ENCODE measurements at regions not wholly inside any gene's neighbourhood (a gene's known extent, or its start where the extent isn't known, plus 50 kb on each side); places are given as distances from the start of the nearest gene placed in this dataset.

DNA sequence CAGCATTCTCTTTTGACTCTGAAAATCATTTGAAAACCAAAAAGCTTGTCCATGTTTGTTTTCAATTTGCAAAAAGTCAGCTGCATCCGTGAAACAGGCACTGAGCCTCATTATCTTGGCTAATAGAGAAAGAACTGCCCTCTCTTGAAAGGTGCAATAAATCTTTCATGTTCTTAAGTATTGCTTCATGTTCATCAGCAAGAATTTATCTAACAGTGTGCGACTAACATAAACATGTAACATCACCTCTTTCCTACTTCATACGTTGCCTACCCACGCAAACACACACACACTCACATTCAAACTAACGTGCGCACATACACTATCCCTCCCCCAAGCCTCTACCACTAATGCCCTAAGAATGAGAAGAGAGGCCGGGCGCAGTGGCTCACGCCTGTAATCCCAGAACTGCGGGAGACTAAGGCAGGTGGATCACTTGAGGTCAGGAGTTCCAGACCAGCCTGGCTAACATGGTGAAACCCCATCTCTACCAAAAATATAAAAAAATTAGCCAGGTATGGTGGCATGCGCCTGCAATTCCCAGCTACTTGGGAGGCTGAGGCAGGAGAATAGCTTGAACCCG lies 629.7 kb upstream of the ZNF608 start:
- POLR2A ChIA-PET, result no interaction called here
- H3K27ac ChIP-seq (ENCODE audit: low read length), result no peak overlapping the region
- H3K9me3 ChIP-seq, result no peaks in the 10 kb centered on the region
- CTCF ChIA-PET, result no interaction called here
- H3K9me3 Mint-ChIP-seq, result peaks cover 0 to 5% (median 3%) of the 10 kb centered on the region in 3 donors
- no peaks in the 10 kb centered on the region for H3K4me1 ChIP-seq (ENCODE audit: control insufficient read depth in 1 of 2, extremely low read depth in 1 of 2, insufficient read depth in 2 of 2, low read length in 2 of 2)
- H3K36me3 ChIP-seq (ENCODE audit: control insufficient read depth in 2 of 2, extremely low read depth in 1 of 2, insufficient read depth in 1 of 2, low read length in 1 of 2), result no peaks in the 10 kb centered on the region
- H3K27me3 Mint-ChIP-seq, result no peaks in the 10 kb centered on the region
- H3K36me3 Mint-ChIP-seq, result no peaks in the 10 kb centered on the region
- no peak overlapping the region for H3K4me3 ChIP-seq (ENCODE audit: control insufficient read depth in 1 of 2, extremely low read depth in 1 of 2, low read length in 1 of 2)
- H3K27ac Mint-ChIP-seq, result no peak overlapping the region
- H3K27me3 ChIP-seq (replicated peaks in 1 of 2; ENCODE audit: control insufficient read depth in 2 of 2, extremely low read depth in 1 of 2, insufficient read depth in 2 of 2, low read length in 1 of 2), result no peaks in the 10 kb centered on the region
- DNase-seq (no peak), ATAC-seq (replicated peaks in 1 of 4) (no peak)
- H3K4me3 Mint-ChIP-seq, result no peak overlapping the region
- H3K4me1 Mint-ChIP-seq, result no peaks in the 10 kb centered on the region
- 90% methylated on average over 6 of the region's 12 CpGs for WGBS (ENCODE audit: insufficient coverage)

DNA sequence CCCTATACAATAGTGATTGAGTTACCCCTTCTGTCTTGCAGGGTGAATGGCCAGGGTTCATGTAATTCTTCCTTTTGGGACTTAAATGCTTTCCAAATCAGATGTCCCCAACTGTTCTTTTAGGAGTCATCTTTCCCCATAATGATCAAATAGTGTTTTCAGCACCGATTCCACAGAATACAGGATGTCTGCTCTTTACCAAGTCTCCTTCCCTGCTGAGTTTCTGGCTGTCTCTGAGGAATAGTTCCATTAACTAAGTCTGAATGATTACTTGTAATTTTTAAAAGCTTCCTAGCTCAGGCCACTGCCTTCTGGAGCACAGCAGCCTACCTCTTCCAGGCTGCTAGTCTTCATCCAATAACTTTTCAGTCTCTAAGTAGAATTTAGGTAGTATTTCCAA lies 630.7 kb upstream of the ZNF608 start:
- POLR2A ChIA-PET, result no interaction called here
- no peak overlapping the region for H3K27ac Mint-ChIP-seq
- H3K4me3 Mint-ChIP-seq, result no peak overlapping the region
- peaks cover 0 to 5% (median 2%) of the 10 kb centered on the region in 3 donors for H3K9me3 Mint-ChIP-seq
- CTCF ChIA-PET, result no interaction called here
- H3K36me3 ChIP-seq (ENCODE audit: control insufficient read depth in 2 of 2, extremely low read depth in 1 of 2, insufficient read depth in 1 of 2, low read length in 1 of 2), result no peaks in the 10 kb centered on the region
- no CpG with 5 or more reads among the region's 1 CpG for WGBS (ENCODE audit: insufficient coverage)
- H3K36me3 Mint-ChIP-seq, result no peaks in the 10 kb centered on the region
- H3K4me1 ChIP-seq (ENCODE audit: control insufficient read depth in 1 of 2, extremely low read depth in 1 of 2, insufficient read depth in 2 of 2, low read length in 2 of 2), result no peaks in the 10 kb centered on the region
- no peak for DNase-seq
- no peaks in the 10 kb centered on the region for H3K9me3 ChIP-seq
- H3K27ac ChIP-seq (ENCODE audit: low read length), result no peak overlapping the region
- H3K4me3 ChIP-seq (ENCODE audit: control insufficient read depth in 1 of 2, extremely low read depth in 1 of 2, low read length in 1 of 2), result no peak overlapping the region
- no peaks in the 10 kb centered on the region for H3K27me3 Mint-ChIP-seq
- no peak for ATAC-seq (replicated peaks in 1 of 4)
- H3K27me3 ChIP-seq (replicated peaks in 1 of 2; ENCODE audit: control insufficient read depth in 2 of 2, extremely low read depth in 1 of 2, insufficient read depth in 2 of 2, low read length in 1 of 2), result no peaks in the 10 kb centered on the region
- H3K4me1 Mint-ChIP-seq, result no peaks in the 10 kb centered on the region

DNA sequence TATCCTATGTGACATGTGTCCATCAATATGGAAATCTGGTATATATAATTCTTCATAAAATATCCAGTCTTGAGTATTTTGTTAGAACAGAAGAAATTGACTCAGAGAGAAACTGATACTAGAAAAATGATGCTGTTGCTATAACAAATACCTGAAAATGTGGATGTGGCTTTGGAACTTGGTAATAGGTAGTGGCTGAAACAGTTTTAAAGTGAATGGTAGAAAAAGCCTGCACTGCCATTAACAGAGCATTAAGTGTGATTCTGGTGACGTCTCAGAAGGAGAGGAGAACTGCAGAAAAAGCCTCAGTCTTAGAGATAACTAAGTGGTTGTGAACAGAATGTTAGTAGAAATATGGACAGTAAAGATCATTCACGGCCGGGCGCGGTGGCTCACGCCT lies 634.9 kb upstream of the ZNF608 start:
- POLR2A ChIA-PET, result no interaction called here
- H3K27me3 Mint-ChIP-seq, result no peaks in the 10 kb centered on the region
- H3K9me3 Mint-ChIP-seq, result peaks cover under 1 to 8% (median 3%) of the 10 kb centered on the region in 3 donors
- no peak overlapping the region for H3K27ac ChIP-seq (ENCODE audit: low read length)
- no peaks in the 10 kb centered on the region for H3K36me3 ChIP-seq (ENCODE audit: control insufficient read depth in 2 of 2, extremely low read depth in 1 of 2, insufficient read depth in 1 of 2, low read length in 1 of 2)
- no peaks in the 10 kb centered on the region for H3K27me3 ChIP-seq (replicated peaks in 1 of 2; ENCODE audit: control insufficient read depth in 2 of 2, extremely low read depth in 1 of 2, insufficient read depth in 2 of 2, low read length in 1 of 2)
- CTCF ChIA-PET, result no interaction called here
- 60% methylated on average over 1 of the region's 6 CpGs for WGBS (ENCODE audit: insufficient coverage)
- no peaks in the 10 kb centered on the region for H3K4me1 Mint-ChIP-seq
- no peak overlapping the region for H3K4me3 ChIP-seq (ENCODE audit: control insufficient read depth in 1 of 2, extremely low read depth in 1 of 2, low read length in 1 of 2)
- no peak for DNase-seq
- ATAC-seq (replicated peaks in 1 of 4), result no peak
- H3K4me3 Mint-ChIP-seq, result no peak overlapping the region
- no peaks in the 10 kb centered on the region for H3K4me1 ChIP-seq (ENCODE audit: control insufficient read depth in 1 of 2, extremely low read depth in 1 of 2, insufficient read depth in 2 of 2, low read length in 2 of 2)
- H3K9me3 ChIP-seq, result no peaks in the 10 kb centered on the region
- H3K27ac Mint-ChIP-seq, result no peak overlapping the region
- no peaks in the 10 kb centered on the region for H3K36me3 Mint-ChIP-seq

DNA sequence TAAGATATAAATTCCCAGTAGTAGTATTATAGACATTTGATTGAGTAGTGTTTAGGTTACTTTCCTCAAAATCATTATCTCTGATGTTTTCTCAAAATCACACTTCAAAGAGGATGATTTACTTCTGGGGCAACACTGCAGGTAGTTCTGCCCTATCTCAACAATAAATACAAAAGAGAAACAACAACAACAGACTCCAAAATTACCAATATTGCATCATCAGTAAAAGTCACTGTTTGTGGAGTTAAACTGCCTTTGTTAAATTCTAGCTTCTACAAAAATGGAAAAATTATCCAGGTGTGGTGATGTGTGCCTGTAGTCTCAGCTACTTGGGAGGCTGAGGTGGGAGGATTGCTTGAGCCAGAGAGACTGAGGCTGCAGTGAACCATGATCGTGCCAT lies 637.6 kb upstream of the ZNF608 start:
- no peaks in the 10 kb centered on the region for H3K36me3 ChIP-seq (ENCODE audit: control insufficient read depth in 2 of 2, extremely low read depth in 1 of 2, insufficient read depth in 1 of 2, low read length in 1 of 2)
- Mint-ChIP-seq H3K36me3 (no peaks in the 10 kb centered on the region), H3K9me3 (peaks cover 4 to 8% (median 4%) of the 10 kb centered on the region in 3 donors), H3K27me3 (no peaks in the 10 kb centered on the region), H3K4me1 (no peaks in the 10 kb centered on the region), H3K4me3 (no peak overlapping the region), H3K27ac (no peak overlapping the region)
- H3K27ac ChIP-seq (ENCODE audit: low read length), result no peak overlapping the region
- CTCF ChIA-PET, result no interaction called here
- H3K9me3 ChIP-seq, result no peaks in the 10 kb centered on the region
- POLR2A ChIA-PET, result no interaction called here
- H3K4me1 ChIP-seq (ENCODE audit: control insufficient read depth in 1 of 2, extremely low read depth in 1 of 2, insufficient read depth in 2 of 2, low read length in 2 of 2), result no peaks in the 10 kb centered on the region
- no peak for ATAC-seq (replicated peaks in 1 of 4)
- no peak for DNase-seq
- no CpG with 5 or more reads among the region's 1 CpG for WGBS (ENCODE audit: insufficient coverage)
- H3K4me3 ChIP-seq (ENCODE audit: control insufficient read depth in 1 of 2, extremely low read depth in 1 of 2, low read length in 1 of 2), result no peak overlapping the region
- no peaks in the 10 kb centered on the region for H3K27me3 ChIP-seq (replicated peaks in 1 of 2; ENCODE audit: control insufficient read depth in 2 of 2, extremely low read depth in 1 of 2, insufficient read depth in 2 of 2, low read length in 1 of 2)

DNA sequence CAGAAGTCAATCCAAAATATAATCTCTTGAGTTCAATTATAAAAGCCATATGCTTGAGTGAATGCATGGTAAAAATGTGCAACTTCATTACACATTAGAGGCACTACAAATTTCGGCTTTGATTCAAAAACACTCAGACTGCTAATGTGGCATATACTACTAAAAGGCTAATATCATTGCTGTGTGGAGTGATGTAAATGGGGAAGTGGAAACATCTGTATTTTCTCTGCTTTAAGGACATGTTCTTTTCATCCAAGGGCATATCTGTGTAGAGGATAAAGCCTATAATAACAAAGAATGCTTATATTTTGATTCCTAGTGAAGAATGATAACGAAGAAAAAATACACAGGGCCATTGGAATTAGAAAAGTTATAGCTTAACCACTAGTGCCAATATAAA lies 643.9 kb upstream of the ZNF608 start:
- H3K36me3 Mint-ChIP-seq, result no peaks in the 10 kb centered on the region
- H3K4me3 ChIP-seq (ENCODE audit: control insufficient read depth in 1 of 2, extremely low read depth in 1 of 2, low read length in 1 of 2), result no peak overlapping the region
- H3K4me1 ChIP-seq (ENCODE audit: control insufficient read depth in 1 of 2, extremely low read depth in 1 of 2, insufficient read depth in 2 of 2, low read length in 2 of 2), result no peaks in the 10 kb centered on the region
- no peak for ATAC-seq (replicated peaks in 1 of 4)
- no peak overlapping the region for H3K27ac ChIP-seq (ENCODE audit: low read length)
- no peaks in the 10 kb centered on the region for H3K9me3 ChIP-seq
- POLR2A ChIA-PET, result no interaction called here
- no peaks in the 10 kb centered on the region for H3K36me3 ChIP-seq (ENCODE audit: control insufficient read depth in 2 of 2, extremely low read depth in 1 of 2, insufficient read depth in 1 of 2, low read length in 1 of 2)
- no peak overlapping the region for H3K27ac Mint-ChIP-seq
- no peak overlapping the region for H3K4me3 Mint-ChIP-seq
- WGBS (ENCODE audit: insufficient coverage), result no CpG with 5 or more reads among the region's 2 CpGs
- no peak for DNase-seq
- peaks cover 11 to 21% (median 19%) of the 10 kb centered on the region in 3 donors for H3K9me3 Mint-ChIP-seq
- H3K27me3 ChIP-seq (replicated peaks in 1 of 2; ENCODE audit: control insufficient read depth in 2 of 2, extremely low read depth in 1 of 2, insufficient read depth in 2 of 2, low read length in 1 of 2), result no peaks in the 10 kb centered on the region
- H3K4me1 Mint-ChIP-seq, result no peaks in the 10 kb centered on the region
- CTCF ChIA-PET, result no interaction called here
- no peaks in the 10 kb centered on the region for H3K27me3 Mint-ChIP-seq

DNA sequence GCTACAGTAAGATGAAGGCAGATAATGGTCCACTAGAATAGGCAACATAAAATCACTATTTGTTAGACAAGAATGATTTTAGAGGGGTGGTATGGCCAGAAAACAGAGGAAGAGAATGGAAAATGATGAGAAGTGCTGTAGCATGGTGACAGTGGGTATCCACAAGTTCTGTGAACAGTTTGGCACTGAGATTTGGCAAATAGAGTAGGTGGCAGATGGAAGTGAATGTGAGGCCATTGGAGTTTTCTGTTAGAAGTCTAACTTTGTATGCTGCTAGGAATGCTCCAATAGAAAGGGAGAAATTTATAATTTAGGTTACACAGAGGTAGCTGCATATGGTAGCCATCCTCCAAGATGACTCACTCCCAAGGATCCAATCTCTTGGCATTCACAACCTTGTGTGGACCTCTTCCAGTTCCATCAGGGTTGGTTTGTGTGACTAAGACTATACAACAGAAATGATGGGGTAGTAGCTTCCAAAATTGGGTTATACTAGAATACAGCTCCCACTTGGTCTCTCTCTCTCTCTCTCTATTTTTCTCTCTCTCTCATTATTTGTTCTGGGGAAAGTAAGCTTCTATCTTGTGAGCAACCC lies 646.9 kb upstream of the ZNF608 start:
- H3K36me3 Mint-ChIP-seq, result no peaks in the 10 kb centered on the region
- Histone ChIP-seq H3K27ac (ENCODE audit: low read length) (no peak overlapping the region), H3K9me3 (no peaks in the 10 kb centered on the region), H3K36me3 (ENCODE audit: control insufficient read depth in 2 of 2, extremely low read depth in 1 of 2, insufficient read depth in 1 of 2, low read length in 1 of 2) (no peaks in the 10 kb centered on the region), H3K27me3 (replicated peaks in 1 of 2; ENCODE audit: control insufficient read depth in 2 of 2, extremely low read depth in 1 of 2, insufficient read depth in 2 of 2, low read length in 1 of 2) (no peaks in the 10 kb centered on the region), H3K4me3 (ENCODE audit: control insufficient read depth in 1 of 2, extremely low read depth in 1 of 2, low read length in 1 of 2) (no peak overlapping the region), H3K4me1 (ENCODE audit: control insufficient read depth in 1 of 2, extremely low read depth in 1 of 2, insufficient read depth in 2 of 2, low read length in 2 of 2) (no peaks in the 10 kb centered on the region)
- no peaks in the 10 kb centered on the region for H3K4me1 Mint-ChIP-seq
- peaks cover 13 to 24% (median 18%) of the 10 kb centered on the region in 3 donors for H3K9me3 Mint-ChIP-seq
- ATAC-seq (replicated peaks in 1 of 4), result no peak
- no peak for DNase-seq
- no peaks in the 10 kb centered on the region for H3K27me3 Mint-ChIP-seq
- ChIA-PET CTCF (no interaction called here), POLR2A (no interaction called here)
- no peak overlapping the region for H3K27ac Mint-ChIP-seq
- H3K4me3 Mint-ChIP-seq, result no peak overlapping the region

Measured in T-cell (primary cell).